ENCODE measurements at regions not wholly inside any gene's neighbourhood (a gene's known extent, or its start where the extent isn't known, plus 50 kb on each side); places are given as distances from the start of the nearest gene placed in this dataset.

GRCh38 chr13:89746554-89746953, 1600.9 kb upstream of the MIR17HG start:
- DNase-seq (ENCODE audit: extremely low spot score), result no peak
- H3K27ac ChIP-seq (ENCODE audit: low read depth), result no peak overlapping the region
- no peaks in the 10 kb centered on the region for H3K36me3 ChIP-seq (ENCODE audit: insufficient read depth)
- no peaks in the 10 kb centered on the region for H3K4me1 ChIP-seq (ENCODE audit: insufficient read depth)
- no peak overlapping the region for H3K4me3 ChIP-seq (ENCODE audit: low read depth, low read length)
- WGBS, result 36% methylated on average over 2 of the region's 2 CpGs

- 98% methylated on average over 2 of the region's 2 CpGs for WGBS
- no peak for DNase-seq (ENCODE audit: extremely low spot score)
- Histone ChIP-seq H3K4me1 (ENCODE audit: insufficient read depth) (no peaks in the 10 kb centered on the region), H3K36me3 (ENCODE audit: insufficient read depth) (no peaks in the 10 kb centered on the region), H3K27ac (ENCODE audit: low read depth) (no peak overlapping the region), H3K4me3 (ENCODE audit: low read depth, low read length) (no peak overlapping the region)
Measured at GRCh38 chr13:89748716-89749115, 1598.8 kb upstream of the MIR17HG start.

DNA sequence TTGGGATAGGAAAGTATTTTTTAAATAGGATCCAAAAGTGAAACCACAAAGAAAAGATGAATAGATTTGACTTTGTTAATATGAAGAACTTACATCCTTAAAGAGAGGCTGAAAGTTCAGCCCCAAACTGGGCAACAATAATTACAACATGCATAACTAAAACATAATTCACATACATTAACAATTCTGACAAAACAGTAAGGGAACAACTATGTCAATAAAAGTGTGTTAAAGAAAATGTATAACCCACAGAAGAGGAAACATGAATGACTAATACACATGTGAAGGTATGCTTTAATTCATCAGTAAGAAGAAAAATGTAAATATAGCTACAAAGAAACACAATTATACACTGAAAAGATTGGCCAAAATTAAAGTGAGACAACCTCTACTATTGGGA, 1597.6 kb upstream of the MIR17HG start:
- Histone ChIP-seq H3K4me1 (ENCODE audit: insufficient read depth) (no peaks in the 10 kb centered on the region), H3K4me3 (ENCODE audit: low read depth, low read length) (no peak overlapping the region), H3K36me3 (ENCODE audit: insufficient read depth) (no peaks in the 10 kb centered on the region), H3K27ac (ENCODE audit: low read depth) (no peak overlapping the region)
- DNase-seq (ENCODE audit: extremely low spot score), result no peak

DNA sequence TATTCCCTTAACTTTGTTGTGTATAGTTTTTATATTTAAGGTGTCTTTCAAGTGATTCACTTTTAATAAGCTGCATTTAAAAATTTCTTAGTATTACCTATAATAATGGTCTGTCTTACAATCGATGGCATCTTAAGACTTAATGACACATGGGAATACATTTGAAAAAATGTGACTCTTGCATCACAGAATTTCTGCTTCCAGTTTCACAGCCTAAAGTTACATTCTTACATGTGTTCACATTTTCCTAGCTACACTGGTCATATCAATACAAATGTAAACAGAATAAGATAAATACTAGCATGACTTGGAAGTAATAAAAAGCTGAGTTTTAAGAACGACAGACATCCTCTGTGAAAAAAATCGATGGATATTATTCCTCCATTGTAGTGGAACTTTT, 1597.1 kb upstream of the MIR17HG start:
- DNase-seq (ENCODE audit: extremely low spot score), result no peak
- 55% methylated on average over 3 of the region's 3 CpGs for WGBS
- H3K4me3 ChIP-seq (ENCODE audit: low read depth, low read length), result no peak overlapping the region
- no peaks in the 10 kb centered on the region for H3K36me3 ChIP-seq (ENCODE audit: insufficient read depth)
- no peaks in the 10 kb centered on the region for H3K4me1 ChIP-seq (ENCODE audit: insufficient read depth)
- no peak overlapping the region for H3K27ac ChIP-seq (ENCODE audit: low read depth)

- no peaks in the 10 kb centered on the region for H3K36me3 ChIP-seq (ENCODE audit: insufficient read depth)
- no peak overlapping the region for H3K27ac ChIP-seq (ENCODE audit: low read depth)
- no peaks in the 10 kb centered on the region for H3K4me1 ChIP-seq (ENCODE audit: insufficient read depth)
- 87% methylated on average over 4 of the region's 4 CpGs for WGBS
- H3K4me3 ChIP-seq (ENCODE audit: low read depth, low read length), result no peak overlapping the region
- DNase-seq (ENCODE audit: extremely low spot score), result no peak
Measured at GRCh38 chr13:89751432-89751930, 1596.0 kb upstream of the MIR17HG start.

- no peaks in the 10 kb centered on the region for H3K36me3 ChIP-seq (ENCODE audit: insufficient read depth)
- H3K27ac ChIP-seq (ENCODE audit: low read depth), result no peak overlapping the region
- WGBS, result 86% methylated on average over 1 of the region's 1 CpG
- no peaks in the 10 kb centered on the region for H3K4me1 ChIP-seq (ENCODE audit: insufficient read depth)
- DNase-seq (ENCODE audit: extremely low spot score), result no peak
- H3K4me3 ChIP-seq (ENCODE audit: low read depth, low read length), result no peak overlapping the region
Measured at GRCh38 chr13:89752394-89752793, 1595.1 kb upstream of the MIR17HG start.

- H3K27ac ChIP-seq (ENCODE audit: low read depth), result no peak overlapping the region
- WGBS, result 91% methylated on average over 2 of the region's 2 CpGs
- no peaks in the 10 kb centered on the region for H3K36me3 ChIP-seq (ENCODE audit: insufficient read depth)
- H3K4me3 ChIP-seq (ENCODE audit: low read depth, low read length), result no peak overlapping the region
- H3K4me1 ChIP-seq (ENCODE audit: insufficient read depth), result no peaks in the 10 kb centered on the region
- no peak for DNase-seq (ENCODE audit: extremely low spot score)
Measured at GRCh38 chr13:89755729-89756492, 1591.6 kb upstream of the MIR17HG start.

GRCh38 chr13:89763005-89763404, 1584.5 kb upstream of the MIR17HG start:
- 82% methylated on average over 1 of the region's 1 CpG for WGBS
- no peak for DNase-seq (ENCODE audit: extremely low spot score)
- Histone ChIP-seq H3K4me3 (ENCODE audit: low read depth, low read length) (no peak overlapping the region), H3K4me1 (ENCODE audit: insufficient read depth) (no peaks in the 10 kb centered on the region), H3K36me3 (ENCODE audit: insufficient read depth) (no peaks in the 10 kb centered on the region), H3K27ac (ENCODE audit: low read depth) (no peak overlapping the region)

- 84% methylated on average over 5 of the region's 5 CpGs for WGBS
Measured at GRCh38 chr13:89783221-89783755, 1564.2 kb upstream of the MIR17HG start.

GRCh38 chr13:89784161-89784809, 1563.2 kb upstream of the MIR17HG start:
- H3K36me3 ChIP-seq (ENCODE audit: insufficient read depth), result no peaks in the 10 kb centered on the region
- no peak overlapping the region for H3K4me3 ChIP-seq (ENCODE audit: low read depth, low read length)
- no peak overlapping the region for H3K27ac ChIP-seq (ENCODE audit: low read depth)
- no peaks in the 10 kb centered on the region for H3K4me1 ChIP-seq (ENCODE audit: insufficient read depth)
- DNase-seq (ENCODE audit: extremely low spot score), result no peak
- WGBS, result 87% methylated on average over 13 of the region's 13 CpGs

More at GRCh38 chr13:89783221-89783755, 1564.2 kb upstream of the MIR17HG start:
- Histone ChIP-seq H3K4me3 (ENCODE audit: low read depth, low read length) (no peak overlapping the region), H3K4me1 (ENCODE audit: insufficient read depth) (no peaks in the 10 kb centered on the region), H3K36me3 (ENCODE audit: insufficient read depth) (no peaks in the 10 kb centered on the region), H3K27ac (ENCODE audit: low read depth) (no peak overlapping the region)
- DNase-seq (ENCODE audit: extremely low spot score), result no peak

- no peak for DNase-seq (ENCODE audit: extremely low spot score)
- Histone ChIP-seq H3K27ac (ENCODE audit: low read depth) (no peak overlapping the region), H3K36me3 (ENCODE audit: insufficient read depth) (no peaks in the 10 kb centered on the region), H3K4me3 (ENCODE audit: low read depth, low read length) (no peak overlapping the region), H3K4me1 (ENCODE audit: insufficient read depth) (no peaks in the 10 kb centered on the region)
- 69% methylated on average over 1 of the region's 1 CpG for WGBS
Measured at GRCh38 chr13:89786531-89786930, 1561.0 kb upstream of the MIR17HG start.

DNA sequence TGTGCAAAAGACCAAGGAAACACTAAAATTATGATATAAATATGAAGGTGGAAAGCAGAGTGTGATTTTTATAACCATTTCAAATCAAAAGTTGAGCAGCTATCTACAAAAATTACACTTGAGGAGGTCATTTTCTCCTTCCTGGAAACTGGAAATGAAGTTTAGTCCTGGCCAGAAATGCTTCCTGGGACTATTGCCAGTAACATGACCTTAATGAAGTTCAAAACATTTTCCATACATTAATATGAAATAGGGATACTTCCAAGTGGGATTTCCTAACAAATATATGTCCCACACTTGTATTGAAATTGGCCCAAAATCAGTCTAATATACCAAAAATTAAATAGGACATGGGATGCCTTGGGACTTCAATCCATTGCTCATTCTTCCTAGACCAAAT, 1556.8 kb upstream of the MIR17HG start:
- Histone ChIP-seq H3K36me3 (ENCODE audit: insufficient read depth) (no peaks in the 10 kb centered on the region), H3K27ac (ENCODE audit: low read depth) (no peak overlapping the region), H3K4me3 (ENCODE audit: low read depth, low read length) (no peak overlapping the region), H3K4me1 (ENCODE audit: insufficient read depth) (no peaks in the 10 kb centered on the region)
- no peak for DNase-seq (ENCODE audit: extremely low spot score)

DNA sequence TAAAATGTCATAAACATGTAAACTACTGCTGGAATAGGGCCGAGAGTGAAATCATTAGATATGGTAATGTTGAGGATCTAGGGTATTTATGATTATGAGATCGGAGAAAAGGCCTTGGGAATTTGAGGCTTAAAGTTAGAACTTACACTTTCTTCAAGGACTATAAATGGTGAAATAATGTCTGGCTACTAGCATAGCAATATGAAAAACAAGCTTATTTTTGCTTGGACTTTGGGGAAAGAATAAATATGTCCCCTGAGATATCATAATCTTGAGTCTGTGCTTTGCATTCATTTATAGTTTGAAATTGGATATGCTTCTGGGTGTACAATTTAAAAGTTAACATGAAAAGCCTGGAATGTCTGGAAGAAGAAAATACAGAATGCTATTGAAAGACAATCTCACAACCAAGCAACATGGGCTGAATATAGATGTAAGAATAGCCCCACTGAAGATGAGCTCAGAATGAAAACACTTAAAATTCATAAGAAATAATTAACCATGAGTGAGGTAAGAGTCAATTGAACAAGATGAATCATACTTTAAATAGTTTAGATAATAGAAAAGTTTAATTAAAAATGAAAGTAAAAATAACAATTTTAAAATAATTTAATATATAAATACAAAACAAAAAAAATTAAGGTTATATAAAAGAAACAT, 1555.4 kb upstream of the MIR17HG start:
- H3K4me1 ChIP-seq (ENCODE audit: insufficient read depth), result no peaks in the 10 kb centered on the region
- no peaks in the 10 kb centered on the region for H3K36me3 ChIP-seq (ENCODE audit: insufficient read depth)
- DNase-seq (ENCODE audit: extremely low spot score), result no peak
- H3K27ac ChIP-seq (ENCODE audit: low read depth), result no peak overlapping the region
- no peak overlapping the region for H3K4me3 ChIP-seq (ENCODE audit: low read depth, low read length)
- 61% methylated on average over 2 of the region's 2 CpGs for WGBS

GRCh38 chr13:89796196-89796595, 1551.3 kb upstream of the MIR17HG start:
- H3K4me3 ChIP-seq (ENCODE audit: low read depth, low read length), result no peak overlapping the region
- H3K27ac ChIP-seq (ENCODE audit: low read depth), result no peak overlapping the region
- DNase-seq (ENCODE audit: extremely low spot score), result no peak
- WGBS, result 87% methylated on average over 4 of the region's 4 CpGs
- H3K36me3 ChIP-seq (ENCODE audit: insufficient read depth), result no peaks in the 10 kb centered on the region
- no peaks in the 10 kb centered on the region for H3K4me1 ChIP-seq (ENCODE audit: insufficient read depth)

Measured in urinary bladder (tissue), 3 donors.